NCI-H2171 treated with DMSO at 0.1 percent for 48 hours (cell line): ENCODE measurements at regions not wholly inside any gene's neighbourhood (a gene's known extent, or its start where the extent isn't known, plus 50 kb on each side); places are given as distances from the start of the nearest gene placed in this dataset.
"Not testable (repeated sequence)": the region's sequence is repeated elsewhere in the genome, so short reads cannot be mapped to it uniquely, and the experiment has no call there.

Experiments used
- DNase-seq: peaks from one replicate; lab custom pipeline; 2025; lab: John Stamatoyannopoulos, UW

DNA sequence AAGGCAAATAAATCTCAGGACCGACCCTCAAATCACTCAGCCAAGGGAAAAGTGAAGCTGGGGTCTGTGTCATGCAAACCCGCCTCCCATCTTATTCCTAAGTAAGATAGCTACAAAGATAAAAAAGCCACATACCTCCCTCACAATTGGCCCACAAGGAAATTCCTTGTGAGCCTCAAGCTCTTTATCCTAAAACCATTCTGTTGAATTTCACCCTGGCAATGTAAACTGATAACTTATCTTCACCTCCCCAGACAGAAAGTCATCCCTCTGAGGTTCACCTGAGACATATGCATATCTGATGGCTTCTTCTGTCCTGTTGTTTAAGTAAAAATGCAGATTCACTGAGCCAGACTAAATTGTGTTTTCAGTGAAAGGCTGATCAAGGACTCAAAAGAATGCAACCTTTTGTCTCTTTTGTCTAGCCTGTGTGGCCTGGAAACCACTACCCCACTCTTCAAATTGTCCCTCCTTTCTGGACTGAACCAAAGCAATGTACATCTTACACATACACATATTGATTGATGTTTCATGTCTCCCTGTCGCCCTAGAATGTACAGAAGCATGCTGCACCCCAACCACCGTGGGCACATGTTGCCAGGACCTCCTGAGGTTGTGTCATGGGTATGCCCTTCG, 91.3 kb downstream of the MFAP3L start:
- no peak for DNase-seq

DNA sequence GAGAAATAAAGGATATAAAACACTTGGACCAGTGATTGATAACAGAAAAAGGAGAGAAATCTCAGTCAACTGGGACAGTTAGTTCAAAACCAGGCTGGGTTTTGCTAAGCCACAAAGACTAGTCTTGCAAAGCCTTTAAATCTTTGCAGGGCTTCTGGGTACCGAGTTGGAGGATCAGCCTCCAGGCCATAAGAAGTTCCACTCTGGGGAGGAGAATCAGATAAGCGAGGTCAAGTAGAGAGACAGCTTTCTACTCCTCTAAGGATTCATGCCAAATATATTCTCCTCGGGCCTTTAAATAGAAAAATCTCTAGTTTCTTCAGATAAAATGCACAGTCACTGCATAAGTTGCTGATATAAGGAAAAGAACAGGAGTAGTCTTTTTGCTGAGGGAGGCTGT, 92.7 kb downstream of the MFAP3L start:
- no peak for DNase-seq

GRCh38 chr4:169931964-169932363, 94.2 kb downstream of the MFAP3L start:
- no peak for DNase-seq

DNA sequence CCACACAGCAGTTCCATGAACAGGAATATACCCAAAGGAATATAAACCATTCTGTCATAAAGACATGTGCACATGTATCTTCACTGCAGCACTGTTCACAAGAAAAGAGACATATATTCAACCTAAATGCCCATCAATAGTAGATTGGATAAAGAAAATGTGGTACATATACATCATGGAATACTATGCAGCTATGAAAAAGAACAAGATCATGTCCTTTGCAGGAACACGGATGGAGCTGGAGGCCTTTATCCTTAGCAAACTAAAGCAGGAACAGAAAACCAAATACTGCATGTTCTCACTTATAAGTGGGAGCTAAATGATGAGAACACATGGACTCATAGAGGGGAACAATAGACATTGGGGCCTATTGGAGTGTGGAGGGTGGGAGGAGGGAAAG, 95.4 kb downstream of the MFAP3L start:
- DNase-seq: not testable (repeated sequence)

DNA sequence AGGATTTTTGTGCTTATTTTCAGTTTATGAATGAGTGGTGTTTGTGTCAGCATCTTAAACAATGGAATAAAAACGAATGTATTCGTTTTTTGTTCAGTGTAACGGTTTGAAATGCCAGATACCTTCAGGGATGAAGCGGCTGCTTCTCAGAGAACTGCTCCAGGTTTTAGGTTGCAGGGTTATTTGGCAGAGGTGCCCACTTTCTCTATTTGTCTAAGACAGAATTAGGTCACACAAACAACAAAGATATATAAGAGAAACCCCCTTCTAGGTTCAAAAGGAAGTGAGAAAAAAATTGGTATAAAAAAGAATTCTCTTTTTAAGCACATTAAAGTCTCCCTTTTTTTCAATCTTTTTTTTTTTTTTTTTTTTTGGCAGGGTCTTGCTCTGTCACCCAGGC, 98.9 kb downstream of the MFAP3L start:
- DNase-seq: no peak

DNA sequence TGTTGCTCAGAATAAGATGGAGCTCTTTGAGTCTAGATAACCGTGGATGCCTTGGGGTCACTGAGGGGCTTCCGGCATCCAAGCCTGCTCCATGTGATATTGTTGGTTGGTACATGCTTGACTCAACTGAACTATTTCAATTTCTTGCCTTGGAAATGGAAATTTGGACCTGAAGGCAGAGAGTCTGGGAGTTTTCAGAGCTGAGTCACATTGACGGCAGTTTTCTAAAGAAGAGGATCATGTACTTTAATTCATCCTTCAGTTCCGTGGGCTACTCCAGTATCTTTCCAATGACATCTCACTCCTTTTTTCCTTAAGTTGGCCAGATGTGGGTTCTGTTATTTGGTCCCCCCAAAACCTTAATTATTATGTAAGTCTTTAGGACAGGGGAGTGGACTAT, 100.5 kb downstream of the MFAP3L start:
- DNase-seq: no peak

DNA sequence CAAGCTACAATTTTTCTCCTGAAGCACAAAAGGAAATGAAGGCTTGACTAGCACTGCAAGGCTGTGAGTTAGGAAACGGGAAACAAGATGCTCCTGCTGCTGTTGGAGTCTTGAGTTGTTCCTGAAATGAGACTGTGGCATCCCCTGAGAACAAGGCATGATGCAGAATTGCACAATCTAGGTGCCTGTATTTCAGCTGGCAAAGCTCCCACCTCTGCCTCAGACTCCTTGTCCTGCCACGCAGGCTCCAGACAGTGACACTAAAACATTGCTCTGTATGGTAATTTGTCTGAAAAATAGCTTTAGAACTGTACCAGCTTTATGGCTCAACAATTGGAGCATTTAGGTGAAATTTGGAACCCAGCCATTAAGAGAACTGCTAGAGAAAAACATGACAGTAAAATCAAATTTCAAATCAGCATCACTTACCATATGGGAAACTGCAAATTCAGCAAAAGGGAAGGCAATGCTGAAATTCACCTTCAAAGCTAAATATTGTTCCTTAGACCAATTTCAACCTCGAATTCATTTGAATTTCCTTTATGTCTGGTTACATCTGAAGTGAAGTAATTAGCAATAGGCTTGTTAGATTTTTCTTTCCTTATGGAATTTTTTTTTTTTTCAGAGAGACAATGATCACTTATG, 103.4 kb downstream of the MFAP3L start:
- DNase-seq: no peak

GRCh38 chr4:169921732-169922131, 104.5 kb downstream of the MFAP3L start:
- DNase-seq: no peak

GRCh38 chr4:169921237-169921636, 105.0 kb downstream of the MFAP3L start:
- DNase-seq: no peak

DNA sequence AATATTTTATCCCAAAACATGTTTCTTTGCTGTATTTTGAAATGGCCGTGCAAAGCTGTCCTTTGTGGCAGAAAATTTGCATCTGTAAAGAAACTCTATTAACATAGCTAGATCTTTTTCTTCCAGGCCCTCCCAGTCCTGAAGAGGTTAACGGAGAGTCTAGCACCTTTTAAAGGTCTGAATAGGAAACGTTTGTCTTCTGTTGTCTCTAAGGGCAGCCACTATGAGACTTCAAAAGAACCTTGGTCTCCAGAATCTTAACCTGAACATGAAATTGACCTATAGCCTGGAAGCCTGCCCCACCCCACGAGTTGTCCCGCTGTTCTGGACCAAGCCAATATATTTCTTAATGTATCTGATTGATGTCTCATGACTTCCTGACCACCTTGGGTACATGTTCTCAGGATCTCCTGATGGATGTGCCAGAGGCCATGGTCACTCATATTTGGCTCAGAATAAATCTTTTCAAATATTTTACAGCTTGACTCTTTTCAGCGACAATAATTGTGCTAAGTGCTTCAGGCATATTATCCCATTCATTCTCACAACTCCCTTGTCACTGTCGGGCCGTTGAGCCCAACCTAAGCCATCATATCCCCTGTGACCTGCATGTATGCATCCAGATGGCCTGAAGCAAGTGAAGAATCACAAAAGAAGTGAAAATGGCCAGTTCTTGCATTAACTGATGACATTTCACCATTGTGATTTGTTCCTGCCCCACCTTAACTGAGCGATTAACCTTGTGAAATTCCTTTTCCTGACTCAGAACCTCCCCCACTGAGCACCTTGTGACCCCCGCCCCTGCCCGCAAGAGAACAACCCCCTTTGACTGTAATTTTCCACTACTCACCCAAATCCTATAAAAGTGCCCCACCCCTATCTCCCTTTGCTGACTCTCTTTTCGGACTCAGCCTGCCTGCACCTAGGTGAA, 106.7 kb downstream of the MFAP3L start:
- DNase-seq: not testable (repeated sequence)

DNA sequence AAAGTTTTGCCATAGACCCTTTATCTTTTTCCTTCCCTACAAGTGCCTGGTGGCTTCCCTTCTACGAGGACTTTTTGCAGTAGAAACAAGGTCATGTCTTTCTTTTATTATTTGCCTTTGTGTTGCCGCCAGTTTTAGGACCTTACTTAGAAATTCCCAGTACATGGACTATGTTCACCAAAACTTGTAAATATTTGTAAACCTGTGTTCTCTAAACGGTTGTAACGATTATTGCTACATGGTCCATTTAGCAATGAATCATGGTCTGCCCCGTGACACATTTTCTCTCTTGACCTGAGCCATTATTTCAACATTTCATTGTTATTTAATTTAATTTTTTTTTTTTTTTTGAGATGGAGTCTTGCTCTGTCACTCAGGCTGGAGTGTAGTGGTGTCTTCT, 110.7 kb downstream of the MFAP3L start:
- DNase-seq: no peak

DNA sequence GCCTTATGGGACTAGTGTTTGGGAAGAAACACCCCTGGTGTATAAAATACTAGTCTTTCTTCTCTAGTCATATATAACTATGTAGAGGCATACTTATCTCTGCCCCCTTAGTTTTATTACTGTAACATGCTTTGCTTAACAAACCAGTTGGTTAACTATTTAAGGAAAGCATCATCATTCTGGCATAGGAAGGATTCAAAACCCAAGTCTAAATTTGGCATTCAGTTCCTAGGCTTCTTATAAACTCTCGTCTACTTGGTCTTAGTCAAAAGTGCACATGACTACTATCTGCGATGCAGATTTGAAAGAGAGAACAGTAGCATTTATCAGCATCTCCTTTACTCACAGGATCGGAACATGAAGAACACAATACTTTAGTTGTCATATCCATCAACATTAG, 111.3 kb downstream of the MFAP3L start:
- DNase-seq: no peak

DNA sequence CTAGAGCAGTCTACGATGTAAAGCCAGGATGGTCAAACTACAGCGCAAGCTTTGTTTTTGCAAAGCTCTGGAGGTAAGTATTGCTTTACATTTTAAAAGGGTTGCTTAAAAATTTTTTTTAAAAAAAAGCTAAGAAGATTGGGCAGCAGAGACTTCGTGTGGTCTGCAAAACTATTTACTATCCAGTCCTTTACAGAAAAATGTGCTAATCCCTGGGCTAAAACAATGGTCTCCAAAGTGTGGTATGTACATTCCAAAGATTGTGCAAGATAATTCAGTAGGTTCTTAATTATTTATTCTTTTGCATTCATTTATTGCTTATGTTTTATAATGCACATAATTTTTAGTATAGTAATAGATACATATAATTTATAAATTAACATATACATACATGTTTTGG, 113.2 kb downstream of the MFAP3L start:
- DNase-seq: no peak

DNA sequence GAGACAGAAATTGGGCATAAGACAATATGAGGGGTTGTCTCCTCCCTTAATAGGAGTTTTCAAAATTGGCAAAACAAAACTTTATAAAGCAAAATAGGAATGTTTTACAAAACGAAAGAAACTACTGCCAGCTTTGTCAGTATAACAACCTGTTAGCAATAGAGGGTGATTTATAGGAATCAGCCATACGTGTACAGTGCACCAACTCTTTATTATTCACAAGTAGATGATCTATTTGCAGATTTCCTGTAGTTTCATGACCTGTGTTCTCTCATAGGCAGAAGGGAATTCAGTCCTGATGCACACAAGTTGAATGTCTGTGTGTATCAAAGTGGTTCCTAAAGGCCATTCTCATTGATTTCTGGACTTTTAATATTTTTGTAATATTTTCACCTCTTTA, 116.3 kb downstream of the MFAP3L start:
- DNase-seq: no peak

DNA sequence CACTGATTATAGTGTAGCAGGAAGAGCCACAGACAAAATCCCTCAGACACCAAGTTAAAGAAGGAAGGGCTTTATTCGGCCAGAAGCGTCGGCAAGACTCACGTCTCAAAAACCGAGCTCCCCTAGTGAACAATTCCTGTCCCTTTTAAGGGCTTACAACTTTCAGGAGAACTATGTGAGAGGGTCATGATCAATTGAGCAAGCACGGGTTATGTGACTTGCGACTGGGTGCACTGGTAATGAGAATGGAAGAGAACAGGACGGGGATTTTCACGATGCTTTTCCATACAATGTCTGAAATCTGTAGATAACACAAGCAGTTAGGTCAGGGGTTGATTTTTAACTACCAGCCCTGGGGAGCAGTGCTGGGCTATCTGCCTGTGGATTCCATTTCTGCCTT, 116.7 kb downstream of the MFAP3L start:
- no peak for DNase-seq

DNA sequence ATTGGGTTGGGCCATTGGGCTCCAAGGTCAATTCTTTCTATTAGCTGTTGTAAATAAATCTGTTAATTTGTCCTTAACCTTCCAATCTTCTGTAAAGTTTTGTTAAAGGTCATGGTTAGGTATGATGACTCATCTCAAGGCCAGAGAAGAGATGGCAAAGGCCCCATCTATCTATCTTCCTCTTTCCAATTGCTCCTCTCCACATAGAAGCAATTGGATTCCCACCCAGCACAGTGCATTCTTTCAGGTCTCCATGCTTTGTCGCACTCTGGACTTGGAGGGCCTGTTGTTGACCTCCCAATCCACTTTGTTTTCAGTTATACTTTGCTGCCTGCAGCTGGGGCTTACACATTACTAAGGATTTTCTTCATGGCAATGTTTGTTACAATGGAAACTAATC, 118.5 kb downstream of the MFAP3L start:
- DNase-seq: no peak

DNA sequence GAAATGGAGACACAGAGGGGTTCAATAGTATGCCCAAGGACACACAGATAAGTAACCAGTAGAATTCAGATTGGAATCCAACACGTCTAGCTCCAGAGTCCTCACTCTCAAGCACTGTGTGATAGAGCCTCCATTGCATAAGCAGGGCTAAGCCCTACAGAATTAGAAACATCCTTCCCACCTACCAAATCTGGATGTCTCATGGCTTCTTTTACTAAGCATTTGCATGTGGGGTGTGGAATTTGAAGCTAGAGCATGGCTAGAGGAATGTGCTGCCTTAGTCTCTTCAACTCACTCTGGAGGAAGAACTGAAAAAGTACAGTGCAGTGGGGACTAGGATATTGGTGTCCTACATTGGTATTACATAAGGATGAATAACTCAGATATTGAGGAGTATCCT, 119.4 kb downstream of the MFAP3L start:
- DNase-seq: no peak

GRCh38 chr4:169906104-169906503, 120.1 kb downstream of the MFAP3L start:
- DNase-seq: no peak

DNA sequence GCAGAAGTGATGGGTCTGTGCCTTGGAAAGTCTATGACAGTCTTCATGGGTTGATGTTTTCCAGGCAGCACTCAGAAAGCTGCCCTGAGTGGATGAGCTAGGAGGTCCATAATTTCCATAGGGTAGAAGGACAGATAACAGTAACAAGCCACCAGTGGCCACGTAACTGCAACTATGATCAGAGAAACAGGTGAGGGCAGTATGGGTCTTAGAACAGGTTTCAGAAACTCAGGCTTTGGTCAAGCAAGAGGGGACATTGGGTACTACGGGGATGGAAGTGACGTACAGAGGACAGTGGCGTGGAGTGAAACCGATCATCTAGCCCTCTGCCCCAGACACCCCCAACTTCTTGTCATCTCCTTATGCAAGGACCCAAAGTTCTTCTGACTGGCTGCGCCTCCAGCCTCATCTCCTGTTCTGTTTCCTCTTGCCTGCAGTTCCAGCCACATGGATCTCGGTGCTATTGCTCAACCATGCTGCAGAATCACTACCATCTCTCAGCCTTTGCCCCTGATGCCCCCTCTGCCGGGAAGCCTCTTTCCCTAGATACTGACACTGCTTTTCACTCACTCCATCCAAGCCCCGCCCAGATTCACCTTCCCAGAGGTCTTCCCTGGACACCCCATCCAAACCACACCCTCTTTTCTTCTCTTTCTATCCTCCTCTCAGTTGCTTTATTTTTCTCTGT, 123.4 kb downstream of the MFAP3L start:
- DNase-seq: no peak

DNA sequence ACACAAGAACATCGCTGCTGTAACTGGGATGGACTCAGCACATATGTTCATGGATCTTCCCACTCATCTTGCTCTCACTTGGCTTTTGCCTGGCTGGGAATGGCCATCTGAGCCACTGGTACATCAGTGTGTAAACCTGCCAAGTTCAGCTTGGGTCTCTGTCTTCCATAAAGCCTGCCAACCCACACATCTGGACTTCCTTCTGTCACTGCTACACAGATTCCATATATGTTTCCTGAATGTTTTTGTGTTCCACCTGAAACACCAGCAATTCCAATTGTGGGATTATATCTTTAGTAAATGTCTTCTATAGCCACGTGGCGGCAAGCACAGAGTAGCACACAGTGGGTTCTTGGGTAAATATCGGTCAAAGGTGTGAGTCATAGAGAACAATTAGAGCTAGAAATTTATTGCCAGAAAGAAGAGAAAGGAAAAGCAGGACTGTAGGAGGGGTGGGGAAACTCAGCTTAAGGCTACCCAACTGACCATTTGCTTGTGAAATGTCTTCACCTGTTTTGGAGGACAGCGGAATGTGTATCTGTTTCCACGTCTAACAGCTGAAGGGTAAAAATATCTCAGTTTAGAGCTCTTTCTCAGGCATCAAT, 125.9 kb downstream of the MFAP3L start:
- DNase-seq: no peak

DNA sequence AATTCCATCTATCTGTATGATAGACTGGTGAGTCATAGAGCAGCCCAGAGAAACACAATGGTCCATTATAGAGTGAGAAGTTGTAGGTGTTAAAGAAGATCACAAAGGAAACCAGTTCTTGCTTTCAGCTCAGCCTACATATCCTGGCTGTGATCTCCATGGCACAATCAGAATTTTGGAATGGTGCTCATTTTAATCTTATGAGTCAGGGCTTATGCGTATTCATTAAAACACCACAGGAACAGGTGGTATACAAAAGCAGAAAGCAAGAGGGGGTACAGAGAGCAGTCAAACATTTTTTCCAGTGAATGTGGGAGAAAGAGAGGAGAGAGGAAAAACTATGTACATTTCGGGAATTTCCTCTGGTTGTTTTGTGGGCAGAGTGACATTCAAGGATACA, 126.9 kb downstream of the MFAP3L start:
- DNase-seq: no peak

GRCh38 chr4:169898095-169898494, 128.1 kb downstream of the MFAP3L start:
- no peak for DNase-seq
